ENCODE measurements at regions not wholly inside any gene's neighbourhood (a gene's known extent, or its start where the extent isn't known, plus 50 kb on each side); places are given as distances from the start of the nearest gene placed in this dataset.

- H3K4me1 ChIP-seq (ENCODE audit: insufficient read depth, low read length, poor library complexity, severe bottlenecking) = peaks cover 25% of the 10 kb centered on the region
- H3K79me2 ChIP-seq (ENCODE audit: insufficient read depth, low read depth, low read length) = no peaks in the 10 kb centered on the region
- intact Hi-C loops (cut with micrococcal nuclease; ENCODE audit: unreplicated experiment) = no loop called here
- H3K36me3 ChIP-seq (ENCODE audit: insufficient read depth, low read length) = no peaks in the 10 kb centered on the region
- H3K4me2 ChIP-seq (ENCODE audit: low read length) = no peak overlapping the region
- no peak overlapping the region for H3K27ac ChIP-seq (ENCODE audit: low read depth, low read length, poor library complexity, severe bottlenecking)
- no peaks in the 10 kb centered on the region for H3K9me2 ChIP-seq (ENCODE audit: insufficient read depth, low read length)
- H3K9me3 ChIP-seq (ENCODE audit: low read length) = no peaks in the 10 kb centered on the region
- BruUV-seq (replicated peaks) = no TSS peak
- H3K4me3 ChIP-seq (ENCODE audit: low read depth, low read length, poor library complexity, severe bottlenecking) = no peak overlapping the region
- DNase-seq (ENCODE audit: low spot score) = no peak
- POLR2A ChIA-PET = no interaction called here
- H2AFZ ChIP-seq (ENCODE audit: low read length) = no peak overlapping the region
- H4K20me1 ChIP-seq (ENCODE audit: insufficient read depth, low read length) = no peaks in the 10 kb centered on the region
- CTCF ChIA-PET (ENCODE audit: unreplicated experiment) = no interaction called here
- no peak for TF ChIP-seq CTCF (conservative IDR thresholded peaks at IDR 0.05; ENCODE audit: low read length)
- no peak for TF ChIP-seq EZH2phosphoT487 (IDR thresholded peaks at IDR 0.05; ENCODE audit: borderline replicate concordance, low read depth, low read length)
Observed at GRCh38 chr15:70532531-70533186, 230.7 kb downstream of the UACA start.

GRCh38 chr15:70531576-70531975 lies 231.8 kb downstream of the UACA start:
- Histone ChIP-seq H3K36me3 (ENCODE audit: insufficient read depth, low read length) (no peaks in the 10 kb centered on the region), H3K4me1 (ENCODE audit: insufficient read depth, low read length, poor library complexity, severe bottlenecking) (peaks cover 36% of the 10 kb centered on the region), H3K79me2 (ENCODE audit: insufficient read depth, low read depth, low read length) (no peaks in the 10 kb centered on the region), H3K9me2 (ENCODE audit: insufficient read depth, low read length) (no peaks in the 10 kb centered on the region), H2AFZ (ENCODE audit: low read length) (no peak overlapping the region), H4K20me1 (ENCODE audit: insufficient read depth, low read length) (no peaks in the 10 kb centered on the region), H3K4me3 (ENCODE audit: low read depth, low read length, poor library complexity, severe bottlenecking) (no peak overlapping the region), H3K4me2 (ENCODE audit: low read length) (no peak overlapping the region), H3K27ac (ENCODE audit: low read depth, low read length, poor library complexity, severe bottlenecking) (no peak overlapping the region), H3K9me3 (ENCODE audit: low read length) (no peaks in the 10 kb centered on the region)
- BruUV-seq (replicated peaks) = no TSS peak
- intact Hi-C loops (cut with micrococcal nuclease; ENCODE audit: unreplicated experiment) = no loop called here
- ChIA-PET POLR2A (no interaction called here), CTCF (ENCODE audit: unreplicated experiment) (no interaction called here)
- DNase-seq (ENCODE audit: low spot score) = no peak
- TF ChIP-seq EZH2phosphoT487 (IDR thresholded peaks at IDR 0.05; ENCODE audit: borderline replicate concordance, low read depth, low read length) (no peak), CTCF (conservative IDR thresholded peaks at IDR 0.05; ENCODE audit: low read length) (no peak)

GRCh38 chr15:70530906-70531305 lies 232.5 kb downstream of the UACA start:
- Histone ChIP-seq H3K27ac (ENCODE audit: low read depth, low read length, poor library complexity, severe bottlenecking) (no peak overlapping the region), H3K79me2 (ENCODE audit: insufficient read depth, low read depth, low read length) (no peaks in the 10 kb centered on the region), H3K36me3 (ENCODE audit: insufficient read depth, low read length) (no peaks in the 10 kb centered on the region), H3K4me3 (ENCODE audit: low read depth, low read length, poor library complexity, severe bottlenecking) (no peak overlapping the region), H3K4me1 (ENCODE audit: insufficient read depth, low read length, poor library complexity, severe bottlenecking) (peaks cover 39% of the 10 kb centered on the region), H2AFZ (ENCODE audit: low read length) (no peak overlapping the region), H3K9me2 (ENCODE audit: insufficient read depth, low read length) (no peaks in the 10 kb centered on the region), H3K9me3 (ENCODE audit: low read length) (no peaks in the 10 kb centered on the region), H3K4me2 (ENCODE audit: low read length) (no peak overlapping the region), H4K20me1 (ENCODE audit: insufficient read depth, low read length) (no peaks in the 10 kb centered on the region)
- DNase-seq (ENCODE audit: low spot score) = no peak
- BruUV-seq (replicated peaks) = no TSS peak
- ChIA-PET CTCF (ENCODE audit: unreplicated experiment) (no interaction called here), POLR2A (no interaction called here)
- intact Hi-C loops (cut with micrococcal nuclease; ENCODE audit: unreplicated experiment) = no loop called here
- TF ChIP-seq CTCF (conservative IDR thresholded peaks at IDR 0.05; ENCODE audit: low read length) (no peak), EZH2phosphoT487 (IDR thresholded peaks at IDR 0.05; ENCODE audit: borderline replicate concordance, low read depth, low read length) (no peak)

Data from OCI-LY7 (cell line).